Left forelimb (tissue), 1 donor: ENCODE measurements at regions not wholly inside any gene's neighbourhood (a gene's known extent, or its start where the extent isn't known, plus 50 kb on each side); places are given as distances from the start of the nearest gene placed in this dataset.

ENCODE experiments used
- DNase-seq: peaks from one replicate; pipeline ENCODE4 v3.0.0-alpha.2; 2018; ENCODE audit warnings: low spot score

DNA sequence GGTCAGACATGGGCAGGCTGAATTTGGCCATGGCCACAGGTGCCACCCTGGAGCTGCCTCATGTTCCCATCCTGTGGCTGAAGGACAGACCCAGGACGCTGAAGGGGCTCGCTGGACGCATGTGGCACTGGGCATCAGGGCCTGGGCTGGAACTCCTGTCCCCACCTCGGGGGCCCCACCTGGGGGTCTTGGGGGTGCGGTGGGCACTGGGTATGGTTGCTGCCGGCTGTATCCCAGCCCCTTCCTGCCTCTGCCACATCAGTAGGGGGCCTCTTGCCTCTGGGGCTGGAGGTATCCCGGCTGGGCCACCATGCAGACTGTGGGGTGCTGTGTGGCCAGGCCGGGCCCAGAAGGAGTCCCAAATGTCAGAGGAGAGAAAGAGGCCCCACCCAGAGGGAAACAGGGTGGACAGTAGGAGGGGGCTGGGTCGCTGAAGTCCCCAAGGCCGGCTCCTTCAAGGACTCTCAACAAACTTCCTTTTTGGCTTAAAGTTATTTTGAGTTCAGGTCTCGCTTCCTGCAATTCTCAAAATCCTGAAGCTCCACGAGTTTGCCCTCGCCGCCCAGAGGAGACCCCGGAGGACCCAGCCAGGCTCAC is 78.7 kb downstream of the SIK1 start:
- no peak for DNase-seq

DNA sequence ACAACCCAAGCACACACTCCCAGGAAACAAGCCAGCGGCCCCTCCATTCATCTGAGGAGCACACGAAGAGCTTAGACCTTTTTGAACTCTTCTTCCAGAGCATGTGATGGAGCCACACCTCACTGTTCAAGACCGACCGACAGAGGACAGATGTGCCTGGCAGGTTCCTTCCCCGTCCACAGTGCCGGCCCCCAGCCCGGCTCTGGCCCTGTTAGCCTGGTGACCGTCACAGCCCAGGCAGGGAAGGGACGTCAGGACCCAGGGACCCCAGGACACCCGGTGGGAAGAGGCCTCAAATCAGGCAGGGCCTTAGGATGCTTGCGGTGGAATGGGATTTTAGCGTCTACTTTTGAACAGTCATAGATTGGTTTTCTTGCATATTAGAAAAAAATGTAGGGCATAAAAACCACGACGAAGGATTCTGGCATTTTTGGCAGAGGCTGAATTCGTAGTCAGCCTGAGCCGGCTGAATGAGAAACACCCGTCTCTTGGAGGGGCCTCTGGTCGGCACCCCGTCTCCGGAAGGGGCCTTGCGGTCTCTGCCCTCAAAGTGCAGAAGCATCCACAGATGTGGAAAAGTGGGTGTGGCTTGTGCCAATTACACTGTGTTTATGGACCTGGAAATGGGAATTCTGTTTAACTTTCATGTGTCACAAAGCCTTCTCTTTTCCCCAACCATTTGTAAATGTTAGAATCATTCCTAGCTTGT is 79.3 kb downstream of the SIK1 start:
- DNase-seq = no peak

DNA sequence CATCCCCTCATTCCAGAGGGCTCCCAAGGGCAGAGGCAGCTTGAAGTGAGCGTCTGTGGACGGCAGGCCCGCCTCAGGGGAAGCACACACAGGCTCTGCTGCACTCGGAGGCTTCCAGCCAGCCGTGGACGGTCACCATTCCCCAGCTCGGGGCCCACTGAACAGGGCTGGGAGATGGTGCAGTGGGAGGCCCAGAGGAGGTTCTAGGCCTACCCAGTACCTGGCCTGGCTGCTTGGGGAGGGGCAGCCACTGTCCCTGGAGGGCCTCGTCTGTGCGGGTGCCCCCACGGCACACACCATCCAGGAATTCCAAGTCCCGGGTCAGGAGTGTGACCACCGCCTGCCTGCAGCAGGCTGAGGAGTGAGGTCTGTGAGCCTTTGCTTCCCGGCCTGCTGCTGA is 80.4 kb downstream of the SIK1 start:
- no peak for DNase-seq

DNA sequence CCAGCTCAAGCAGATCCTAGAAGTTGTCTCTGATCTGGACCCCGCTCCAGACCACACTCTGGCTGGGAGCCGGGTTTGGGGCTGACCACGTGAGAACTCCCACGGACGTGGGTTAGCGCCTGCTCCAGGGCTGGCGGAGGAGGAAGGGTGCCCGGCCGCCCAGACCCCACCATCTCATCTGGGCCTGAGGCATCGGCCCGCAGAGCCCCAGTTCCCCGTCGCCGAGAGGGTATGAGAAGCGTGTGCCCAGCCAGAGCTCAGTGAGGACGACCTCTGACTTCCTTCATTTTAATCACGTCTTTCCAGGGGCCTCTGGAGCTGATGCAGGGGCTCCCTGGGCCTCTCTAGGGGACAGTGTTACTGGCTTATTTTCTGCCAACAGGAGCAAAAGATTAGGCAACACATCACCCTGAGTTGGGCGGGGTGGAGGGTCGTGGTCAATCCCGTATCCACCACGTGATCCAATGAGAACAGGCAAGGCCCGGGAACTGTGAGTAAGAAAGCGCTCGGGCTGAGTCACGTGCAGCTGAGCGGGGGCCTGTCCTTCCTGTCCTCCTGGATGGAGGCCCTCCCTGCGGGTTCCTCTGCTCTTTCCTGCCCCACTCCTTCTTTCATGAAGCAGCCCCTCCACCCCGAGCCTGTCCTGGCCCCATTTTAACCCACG is 81.1 kb downstream of the SIK1 start:
- DNase-seq = no peak

DNA sequence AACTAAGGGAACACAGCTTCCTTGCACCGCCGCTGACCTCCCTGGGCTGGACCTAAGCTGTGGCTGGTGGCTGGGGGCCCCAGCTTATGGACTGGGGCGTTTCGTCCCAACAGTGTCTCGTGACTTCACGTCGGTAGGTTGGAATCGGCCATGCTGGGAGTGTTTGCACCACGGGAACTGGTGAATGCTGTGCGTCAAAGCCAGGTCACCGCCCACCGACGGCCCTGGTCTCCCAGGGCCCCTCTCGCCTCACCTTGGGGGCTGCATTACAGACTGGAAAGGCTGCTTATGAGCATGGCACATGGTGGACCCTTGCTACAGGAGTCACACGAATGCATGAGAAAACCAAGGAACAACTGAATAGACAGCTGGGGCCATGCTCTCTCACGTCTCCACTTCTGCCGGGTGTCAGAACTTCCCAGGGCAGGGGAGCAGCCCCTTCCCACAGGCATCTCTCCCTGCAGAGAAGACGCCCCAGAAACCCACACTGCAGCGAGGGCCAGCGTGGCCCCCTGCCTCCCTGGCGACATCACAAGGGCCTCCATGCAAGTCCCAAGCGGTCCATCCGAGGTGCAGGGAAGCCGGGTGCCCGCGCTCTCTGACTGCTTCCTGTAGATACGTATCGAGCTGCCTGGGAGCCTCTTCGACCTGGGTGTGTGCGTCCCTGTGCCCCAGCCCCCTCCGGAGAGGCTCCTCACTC is 81.7 kb downstream of the SIK1 start:
- DNase-seq = no peak

DNA sequence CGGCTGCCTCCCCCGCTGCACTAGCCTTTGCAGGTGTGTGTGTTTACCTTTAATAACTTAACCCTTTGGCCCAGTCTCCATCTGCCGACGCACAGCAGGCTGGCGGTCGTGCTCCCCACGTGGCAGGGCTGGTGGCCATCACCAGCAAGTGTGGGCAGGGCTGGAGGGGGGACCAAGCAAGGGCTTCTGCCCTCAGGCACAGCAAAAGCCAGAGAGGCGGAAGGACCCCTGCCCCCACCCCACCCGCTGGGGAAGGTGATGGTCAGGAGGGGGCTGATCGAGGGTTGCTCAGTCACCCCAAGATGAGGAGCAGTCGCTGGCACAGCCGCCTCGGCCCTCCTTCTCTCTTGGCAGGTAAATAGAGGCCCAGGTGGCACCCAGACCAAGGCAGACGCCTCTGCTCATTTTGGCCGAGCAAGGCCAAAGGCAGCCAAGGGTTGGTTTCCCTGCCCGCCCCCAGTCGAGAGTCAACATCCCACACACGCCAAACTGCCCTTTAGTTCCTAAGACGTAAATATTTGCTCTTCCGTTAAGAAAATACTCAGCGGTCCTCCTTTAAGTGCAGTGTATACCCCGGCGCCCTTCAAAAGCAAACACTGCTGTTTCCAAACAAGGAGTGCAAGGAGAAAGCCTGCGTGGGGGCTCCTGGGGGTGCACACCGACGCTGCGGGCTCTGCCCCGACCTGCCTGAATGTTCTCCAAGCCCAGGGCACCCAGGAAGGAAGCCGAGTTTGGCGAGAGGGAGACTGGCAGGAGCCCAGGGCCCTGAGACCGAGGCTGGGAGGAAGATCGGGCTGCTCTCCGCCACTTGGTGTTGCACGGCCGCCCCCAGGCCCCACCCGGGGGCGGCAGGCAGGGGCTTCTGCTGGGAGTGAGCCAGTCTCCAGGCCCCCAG is 82.7 kb downstream of the SIK1 start:
- no peak for DNase-seq

DNA sequence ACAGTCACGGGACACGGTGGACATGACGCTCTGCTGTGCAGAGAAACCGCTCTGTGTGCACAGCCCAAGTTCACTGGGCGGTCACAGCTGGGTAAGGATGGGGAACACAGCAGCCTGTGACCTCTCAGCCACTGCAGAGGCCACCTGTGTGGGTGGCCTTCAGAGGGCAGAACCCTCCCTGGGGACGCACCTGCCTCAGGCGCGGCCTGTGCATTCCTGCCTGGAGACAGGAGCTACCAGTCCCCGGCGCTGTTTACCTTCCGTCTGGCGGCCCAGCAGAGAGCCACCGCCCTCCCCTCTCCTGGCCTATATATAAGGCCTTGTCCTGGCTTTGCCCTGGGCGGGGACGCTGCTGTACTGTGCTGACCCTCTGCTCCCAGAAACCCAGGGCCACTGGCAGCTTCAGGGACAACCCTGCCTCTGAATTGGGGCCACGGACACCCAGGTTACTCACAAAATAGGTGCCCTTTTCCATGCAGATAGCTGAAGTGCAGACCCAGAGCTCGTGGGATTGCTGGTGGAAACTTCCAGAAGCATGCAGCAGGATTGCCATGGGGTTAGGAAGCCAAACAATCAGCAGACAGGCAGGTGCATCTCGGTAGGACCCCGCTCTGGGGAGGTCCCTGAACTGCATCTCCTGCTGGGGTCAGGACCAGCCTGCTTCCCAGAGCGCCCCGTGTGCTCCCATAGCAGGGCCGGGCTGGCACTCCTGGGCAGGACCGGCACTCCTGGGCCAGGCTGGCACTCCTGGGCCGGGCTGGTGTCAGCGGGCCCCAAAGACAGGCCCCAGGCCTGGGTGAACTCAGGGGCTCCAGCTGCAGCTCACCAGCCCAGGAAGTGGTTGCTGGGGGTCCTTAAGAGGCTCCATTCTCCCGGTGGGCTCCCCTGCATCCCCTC is 83.6 kb downstream of the SIK1 start:
- no peak for DNase-seq

DNA sequence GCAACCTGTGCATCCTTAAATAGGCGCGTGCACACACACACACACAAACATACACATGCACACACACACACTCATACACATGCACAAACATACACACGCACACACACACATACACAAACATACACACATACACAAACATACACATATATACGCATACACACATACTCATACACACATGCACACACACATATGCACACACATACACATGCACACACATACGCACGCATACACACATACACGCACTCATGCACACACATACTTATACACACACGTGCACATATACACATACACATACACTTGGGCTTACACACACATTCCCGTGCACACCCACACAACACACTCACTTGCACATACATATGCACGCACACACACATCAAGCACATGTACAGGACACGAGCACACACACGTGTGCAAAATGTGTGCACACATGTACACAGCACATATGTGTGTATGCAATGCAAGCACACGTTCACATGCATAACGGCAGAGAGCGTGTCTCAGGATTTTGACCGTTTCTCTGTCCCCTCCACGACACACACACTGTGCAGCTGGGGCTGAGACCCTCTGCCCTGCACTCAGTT is 84.5 kb downstream of the SIK1 start:
- no peak for DNase-seq

DNA sequence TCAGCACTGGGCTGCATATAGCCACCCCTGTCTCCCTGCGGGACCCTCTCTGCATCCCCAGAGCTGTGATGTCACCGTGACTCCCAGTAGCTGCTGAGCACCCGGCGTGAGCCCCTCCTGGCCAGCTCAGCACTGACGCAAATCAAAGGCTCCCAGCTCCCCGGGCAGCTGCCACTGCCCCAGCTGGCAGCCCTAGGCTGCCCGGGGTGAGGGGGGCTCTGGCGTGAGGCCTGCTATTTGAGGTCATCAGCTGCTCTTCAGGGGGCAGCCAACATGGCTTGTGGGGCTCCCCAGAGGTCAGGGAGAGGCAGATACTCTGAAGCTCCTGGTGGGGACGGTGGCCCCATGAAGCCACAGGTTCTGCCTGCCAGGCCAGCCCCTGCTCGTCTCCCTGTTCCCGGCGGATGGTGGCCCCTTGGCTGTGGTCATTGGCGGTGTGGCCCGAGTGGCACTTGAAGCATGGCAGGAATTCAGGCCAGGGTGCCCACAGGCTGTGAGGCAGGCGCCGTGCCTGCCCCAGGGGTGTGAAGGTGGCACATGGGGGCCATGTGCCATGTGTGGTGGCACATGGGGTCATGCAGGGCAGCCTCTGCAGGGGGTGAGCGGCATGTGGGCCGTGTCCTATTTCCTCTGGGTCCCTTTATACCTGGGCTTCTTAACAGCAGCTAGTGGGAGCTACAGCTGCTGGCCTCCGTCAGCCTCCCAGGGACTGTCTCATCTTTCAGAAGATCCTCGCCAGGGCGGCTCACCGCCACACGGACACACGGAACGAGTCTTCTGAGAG is 85.4 kb downstream of the SIK1 start:
- no peak for DNase-seq

DNA sequence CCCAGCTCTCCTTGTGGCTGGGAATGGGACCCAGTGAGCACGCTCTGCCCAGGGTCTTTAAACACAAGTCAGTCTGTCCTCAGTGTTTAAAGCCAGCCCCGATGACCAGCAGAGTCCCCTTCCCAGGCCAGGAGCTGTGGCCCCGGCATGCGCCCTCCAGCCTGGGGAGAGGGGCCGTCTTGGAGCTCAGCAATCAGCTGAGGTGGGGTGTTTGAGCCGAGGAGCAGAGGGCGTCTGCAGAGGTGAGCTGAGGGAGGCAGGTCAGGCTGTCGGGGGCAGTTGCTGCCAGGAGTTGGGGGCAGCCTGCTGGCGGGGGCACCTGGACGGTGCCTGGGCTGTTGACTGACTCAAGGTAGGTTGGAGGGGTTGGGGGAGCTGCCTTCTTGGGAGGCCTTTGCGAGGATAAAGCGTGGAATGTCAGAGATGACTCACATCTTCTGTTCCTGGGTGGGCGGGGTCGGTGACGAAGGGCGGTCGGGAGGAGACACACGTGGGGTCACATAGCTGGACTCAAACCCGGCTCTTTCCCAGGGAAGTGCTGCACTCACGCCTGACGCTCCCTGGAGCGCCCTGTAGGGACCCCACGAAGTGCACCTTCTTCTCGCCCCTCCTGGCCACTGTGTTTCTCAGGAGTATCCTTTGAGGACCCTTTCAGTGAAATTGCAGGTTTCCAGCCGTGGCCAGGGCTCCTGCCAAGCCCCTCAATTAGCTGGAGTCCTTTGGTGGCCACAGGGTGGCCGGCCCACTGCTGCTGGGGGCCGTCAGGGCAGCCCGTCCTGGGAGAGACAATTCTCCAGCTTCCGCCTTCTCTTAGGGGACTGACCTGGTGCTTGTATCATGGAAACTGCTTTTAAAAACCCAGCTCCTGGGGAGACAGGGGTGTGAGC is 86.2 kb downstream of the SIK1 start:
- DNase-seq = no peak

DNA sequence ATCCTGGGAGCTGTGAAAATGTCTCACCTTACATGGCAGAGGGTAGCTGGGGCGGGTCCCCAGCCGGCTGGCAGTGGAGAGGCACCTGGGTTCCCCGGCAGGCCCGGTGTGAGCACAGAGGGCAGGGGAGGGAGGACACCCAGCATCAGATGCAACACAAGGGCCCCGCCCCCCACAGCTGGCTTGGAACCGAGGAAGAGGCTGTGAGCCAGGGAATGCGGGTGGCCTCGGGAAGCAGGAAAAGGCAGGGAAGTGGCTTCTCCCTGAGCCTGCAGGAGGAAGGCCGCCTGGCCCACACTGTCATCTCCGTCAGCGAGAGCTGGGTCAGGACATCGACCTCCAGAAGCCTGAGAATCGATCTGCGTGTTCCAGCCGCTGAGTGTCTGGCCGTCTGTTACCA is 87.3 kb downstream of the SIK1 start:
- DNase-seq = no peak

DNA sequence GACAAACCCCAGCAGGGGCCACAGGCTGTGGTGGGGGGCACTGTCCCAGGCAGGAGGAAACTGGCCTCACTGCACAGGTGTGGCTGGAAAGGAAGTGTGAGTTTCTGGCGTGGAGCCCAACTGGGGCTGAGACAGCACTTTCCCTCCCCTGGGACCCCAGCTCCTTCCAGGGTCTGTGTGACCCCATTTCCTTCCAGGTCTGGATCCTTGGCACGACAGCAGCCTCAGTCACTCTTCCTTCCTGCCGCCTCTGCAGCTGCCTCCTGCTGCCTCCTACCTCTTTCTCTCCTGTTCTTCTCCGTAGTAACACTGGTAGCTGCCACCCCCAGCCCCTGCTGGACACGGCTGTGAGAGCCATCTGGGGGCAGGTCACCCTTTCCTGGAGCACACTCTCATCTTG is 88.0 kb downstream of the SIK1 start:
- no peak for DNase-seq

DNA sequence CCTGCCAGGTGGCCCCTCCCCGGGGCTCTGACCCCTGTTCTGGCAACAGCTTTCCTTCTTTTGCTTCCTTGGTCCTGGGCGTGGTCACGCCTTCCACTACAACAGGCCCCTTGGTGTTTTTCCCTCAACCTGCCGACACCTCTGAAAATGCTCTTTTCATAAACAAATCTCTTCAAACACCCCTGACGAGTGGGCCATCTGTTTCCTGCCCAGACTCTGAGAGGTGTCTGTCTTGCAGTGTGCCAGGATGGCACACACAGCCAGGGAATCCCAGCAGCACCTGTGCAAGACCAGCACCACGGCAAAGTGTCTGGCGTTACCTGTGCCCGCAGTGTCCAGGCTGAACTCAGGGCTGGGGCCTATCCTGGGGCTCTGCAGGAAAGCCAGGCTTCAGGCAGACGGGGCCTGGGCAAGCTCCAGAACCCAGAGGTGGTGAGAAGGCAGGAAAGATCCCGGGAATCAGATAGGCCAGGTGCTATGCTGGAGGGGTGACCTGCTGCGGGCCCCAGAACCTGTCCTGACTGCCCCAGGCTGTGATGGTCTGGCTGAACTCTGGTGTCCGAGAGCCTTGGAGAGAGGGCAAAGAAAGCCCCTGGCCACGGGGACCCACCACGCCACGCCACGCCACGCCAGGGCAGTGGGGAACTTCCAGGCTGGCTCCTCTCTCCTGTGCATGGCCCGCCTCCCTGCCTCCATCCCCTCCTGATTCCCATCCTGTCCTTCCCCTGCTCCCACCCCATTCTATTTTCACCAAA is 88.9 kb downstream of the SIK1 start:
- no peak for DNase-seq

DNA sequence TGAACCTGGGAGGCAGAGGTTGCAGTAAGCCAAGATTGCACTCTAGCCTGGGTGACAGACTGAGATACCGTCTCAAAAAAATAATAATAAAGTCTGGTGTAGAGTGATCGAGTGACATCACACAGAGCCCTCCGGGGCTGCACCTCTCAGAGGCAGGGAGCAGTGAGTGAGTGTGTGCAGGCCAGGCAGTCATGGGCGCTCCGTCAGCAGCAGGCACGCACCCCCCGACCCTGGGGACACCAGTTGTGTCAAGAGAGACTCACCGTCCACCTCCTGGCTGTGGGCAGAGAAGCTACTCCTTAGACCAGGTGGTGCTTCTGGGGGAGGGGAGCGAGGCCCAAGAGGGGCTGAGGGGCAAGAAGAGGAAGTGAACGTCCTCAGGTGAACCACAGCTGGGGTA is 91.8 kb downstream of the SIK1 start:
- DNase-seq = no peak

DNA sequence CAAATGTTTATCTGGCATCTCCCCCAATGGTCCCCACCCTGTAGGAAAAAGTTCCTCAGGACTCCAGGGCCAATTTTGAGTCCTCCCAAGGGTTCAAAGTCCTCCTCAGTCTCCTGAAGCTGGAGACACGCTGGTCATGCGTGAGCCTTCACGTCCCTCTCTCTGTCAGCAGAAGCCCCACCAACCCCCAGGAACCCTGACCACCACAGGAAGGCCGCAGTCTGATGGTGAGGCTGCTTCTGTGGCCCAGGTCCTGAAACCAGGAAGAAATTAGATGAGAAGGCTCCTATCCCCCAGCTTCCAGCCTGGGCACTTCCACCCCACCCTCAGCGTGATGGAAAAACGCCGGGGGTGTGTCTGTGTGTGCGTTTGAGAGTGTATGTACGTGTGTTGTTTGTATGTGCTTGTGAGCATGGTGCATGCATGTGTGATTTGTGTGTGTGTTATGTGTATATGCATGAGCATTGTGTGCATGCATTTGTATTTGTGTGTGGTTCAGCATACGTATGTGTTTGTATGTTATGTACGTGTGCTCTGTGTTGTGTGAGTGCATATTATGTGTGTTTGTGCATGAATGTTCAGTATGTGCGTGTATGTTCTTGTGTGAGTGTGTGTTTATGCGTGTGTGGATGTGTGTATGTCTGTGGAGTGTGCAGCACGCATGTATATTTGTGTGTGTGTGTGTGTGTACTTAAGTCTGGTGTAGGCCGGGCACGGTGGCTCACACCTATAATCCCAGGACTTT is 92.5 kb downstream of the SIK1 start:
- no peak for DNase-seq

DNA sequence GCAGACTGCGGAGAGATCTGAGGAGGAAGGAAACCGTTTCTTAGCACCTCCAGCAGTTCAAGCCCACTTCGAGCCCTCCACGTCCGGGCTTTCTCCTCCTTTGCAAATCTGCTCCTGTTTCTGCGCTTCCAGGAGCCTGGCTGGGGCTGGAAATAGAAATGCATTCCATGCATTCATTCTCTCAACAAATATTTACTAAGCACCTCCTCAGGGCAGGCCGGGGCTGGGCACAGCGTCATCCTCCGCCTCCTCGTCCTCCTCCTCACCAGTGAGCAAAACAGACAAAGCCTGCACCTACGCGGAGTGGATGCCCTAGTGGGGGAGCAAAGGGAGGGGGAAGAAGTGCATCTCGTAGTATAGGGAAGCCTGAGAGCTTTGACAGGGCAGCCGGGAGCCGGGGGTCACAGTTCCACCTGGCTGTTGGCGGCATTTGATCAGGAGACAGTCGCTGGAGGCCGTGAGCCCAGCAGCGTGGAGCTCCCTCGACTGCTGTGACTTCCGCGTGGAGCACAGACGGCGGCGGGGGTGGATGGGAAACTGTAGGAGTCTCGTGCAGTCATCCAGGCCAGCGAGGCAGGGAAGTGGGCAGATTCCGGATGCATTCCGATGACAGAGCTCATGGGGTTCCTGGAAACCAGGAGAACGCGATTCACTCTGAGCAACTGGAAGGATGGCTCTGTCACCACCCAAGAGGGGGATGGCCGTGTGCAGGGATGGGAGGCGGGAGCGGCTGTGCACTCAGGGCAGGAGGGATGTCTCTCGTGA is 93.5 kb downstream of the SIK1 start:
- DNase-seq = no peak
